Adrenal gland (tissue), 9 donors: ENCODE measurements at regions not wholly inside any gene's neighbourhood (a gene's known extent, or its start where the extent isn't known, plus 50 kb on each side); places are given as distances from the start of the nearest gene placed in this dataset.

Experiments
- DNase-seq, 7 donors: peaks; one replicate each; pipeline ENCODE4 v3.0.0-alpha.2; 2019 to 2020
- H3K27ac ChIP-seq, 5 donors: fragments of 200-600 bp; sonication (generic) in 4 of 5; 1 replicate in 3 of 5; 2 replicates in 2 of 5; pipeline versions ENCODE4 v1.5.1 to v1.8.0; 2016 to 2020; ENCODE audit warnings: mild to moderate bottlenecking in 1 of 5
- H3K27me3 ChIP-seq: fragments of 200-600 bp; 2 replicates; pipeline ENCODE4 v1.8.0; 2021
- H3K36me3 ChIP-seq, 2 donors: fragments of 200-600 bp; replicated peaks in 1 of 2; 1 replicate in 1 of 2; 2 replicates in 1 of 2; pipeline versions ENCODE4 v1.5.1 to v1.8.0; 2018 to 2022
- H3K4me1 ChIP-seq, 2 donors: fragments of 200-600 bp; replicated peaks in 1 of 2; 1 replicate in 1 of 2; 2 replicates in 1 of 2; pipeline versions ENCODE4 v1.5.1 to v1.8.0; 2018 to 2021
- H3K4me3 ChIP-seq, 4 donors: fragments of 200-600 bp; sonication (generic) in 3 of 4; one replicate each; pipeline ENCODE4 v1.5.1; 2016 to 2018
- H3K9me3 ChIP-seq, 3 donors: fragments of 200-600 bp; sonication (generic) in 1 of 3; replicated peaks in 1 of 3; 1 replicate in 2 of 3; 2 replicates in 1 of 3; pipeline versions ENCODE4 v1.5.1 to v1.8.0; 2016 to 2021
- POLR2A ChIP-seq, 2 donors: fragments of 450-650 bp; IDR thresholded peaks; one replicate each; pipeline ENCODE4 v1.6.1; 2017; ENCODE audit warnings: antibody characterized with exemption in 2 of 2, mild to moderate bottlenecking in 2 of 2, moderate library complexity in 1 of 2
- WGBS, 4 donors: extraction: QIAGEN DNeasy Blood & Tissue Kit in 2 of 4; methylation state at CpG; one replicate each; pipeline versions ENCODE4 v1.1.5 to v1.1.7; 2013 to 2017; 5-methylcytosine and 5-hydroxymethylcytosine counted together
- intact Hi-C, 2 donors: fragments of 100-400 bp; cut with DNase I; formaldehyde crosslinking; loops; one replicate each; pipeline versions ENCODE4 v1.14.1 to v1.15.0; 2022 to 2023
- TF ChIP-seq, protein P1 (sequence below), 6 experiments: fragments of 450-650 bp in 4 of 6; fragments of 200-600 bp in 2 of 6; sonication (generic) in 1 of 6; IDR thresholded peaks; 1 replicate in 5 of 6; 2 replicates in 1 of 6; pipeline versions ENCODE4 v1.5.1 to v1.8.0; 2016 to 2021; ENCODE audit warnings: antibody characterized with exemption in 6 of 6, mild to moderate bottlenecking in 2 of 6, moderate library complexity in 1 of 6
- donor health status: healthy with polysubstance abuse.
- donor health status: Bipolar disorder and iron deficiency.
- donor health status: DM: yes; HTN: yes; CAD: no.
- donor health status: DM: no; HTN: no; CAD: no.
- donor health status: DM: no; HTN: no; CAD: no.

DNA sequence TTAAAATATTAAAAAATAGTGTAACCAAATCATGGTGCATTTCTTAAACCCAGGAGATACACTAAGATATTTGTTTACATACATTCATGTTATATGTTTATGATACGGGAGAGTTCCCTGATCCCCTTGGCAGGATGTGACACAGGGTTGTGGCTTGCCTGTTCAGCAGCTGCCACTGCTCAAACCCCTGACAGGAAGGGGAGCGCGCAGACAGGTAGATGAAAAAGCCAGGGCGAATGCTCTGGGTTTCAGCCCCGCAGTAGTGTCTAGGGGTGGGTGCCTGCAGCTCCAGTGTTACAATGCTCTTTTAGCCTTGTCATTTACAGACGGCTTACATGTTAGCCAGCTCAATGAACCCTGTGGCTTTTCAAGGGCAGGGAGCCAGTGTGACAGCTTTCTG, 1343.8 kb upstream of the IGFBP7 start:
- intact Hi-C loops, result no loop called here
- no peak for TF ChIP-seq POLR2A (IDR thresholded peaks at IDR 0.05)
- TF ChIP-seq, protein P1, sequence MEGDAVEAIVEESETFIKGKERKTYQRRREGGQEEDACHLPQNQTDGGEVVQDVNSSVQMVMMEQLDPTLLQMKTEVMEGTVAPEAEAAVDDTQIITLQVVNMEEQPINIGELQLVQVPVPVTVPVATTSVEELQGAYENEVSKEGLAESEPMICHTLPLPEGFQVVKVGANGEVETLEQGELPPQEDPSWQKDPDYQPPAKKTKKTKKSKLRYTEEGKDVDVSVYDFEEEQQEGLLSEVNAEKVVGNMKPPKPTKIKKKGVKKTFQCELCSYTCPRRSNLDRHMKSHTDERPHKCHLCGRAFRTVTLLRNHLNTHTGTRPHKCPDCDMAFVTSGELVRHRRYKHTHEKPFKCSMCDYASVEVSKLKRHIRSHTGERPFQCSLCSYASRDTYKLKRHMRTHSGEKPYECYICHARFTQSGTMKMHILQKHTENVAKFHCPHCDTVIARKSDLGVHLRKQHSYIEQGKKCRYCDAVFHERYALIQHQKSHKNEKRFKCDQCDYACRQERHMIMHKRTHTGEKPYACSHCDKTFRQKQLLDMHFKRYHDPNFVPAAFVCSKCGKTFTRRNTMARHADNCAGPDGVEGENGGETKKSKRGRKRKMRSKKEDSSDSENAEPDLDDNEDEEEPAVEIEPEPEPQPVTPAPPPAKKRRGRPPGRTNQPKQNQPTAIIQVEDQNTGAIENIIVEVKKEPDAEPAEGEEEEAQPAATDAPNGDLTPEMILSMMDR (IDR thresholded peaks at IDR 0.05), result no peak
- no peak overlapping the region for H3K4me3 ChIP-seq
- no peak for DNase-seq
- no peaks in the 10 kb centered on the region for H3K27me3 ChIP-seq
- no peaks in the 10 kb centered on the region for H3K9me3 ChIP-seq
- 73 to 78% (median 75%) methylated on average over 6 of the region's 6 CpGs for whole genome bisulfite sequencing, 4 donors
- no peaks in the 10 kb centered on the region for H3K36me3 ChIP-seq
- no peaks in the 10 kb centered on the region for H3K4me1 ChIP-seq
- no peak overlapping the region for H3K27ac ChIP-seq

DNA sequence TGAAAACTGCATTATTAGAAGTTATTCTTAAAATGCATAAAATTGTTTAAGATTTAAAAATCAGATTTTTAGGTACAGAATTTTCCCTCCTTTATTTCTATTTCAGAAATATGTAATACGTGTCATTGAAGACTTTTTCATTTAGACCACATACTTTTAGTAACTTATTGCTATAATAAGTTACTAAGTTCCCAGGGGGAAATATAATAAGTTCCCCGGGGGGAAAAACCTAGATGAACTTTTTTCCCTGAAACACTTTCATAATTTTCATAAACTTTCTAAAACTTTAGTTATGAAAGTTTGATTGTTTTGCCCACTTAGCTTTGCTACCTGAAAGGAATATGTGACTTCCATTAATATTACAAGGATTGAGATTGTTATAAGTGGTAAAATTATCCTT, 1341.5 kb upstream of the IGFBP7 start:
- no peak overlapping the region for H3K4me3 ChIP-seq
- TF ChIP-seq, protein P1 (IDR thresholded peaks at IDR 0.05), result no peak
- no peak for TF ChIP-seq POLR2A (IDR thresholded peaks at IDR 0.05)
- intact Hi-C loops, result no loop called here
- no peaks in the 10 kb centered on the region for H3K4me1 ChIP-seq
- no peaks in the 10 kb centered on the region for H3K36me3 ChIP-seq
- H3K9me3 ChIP-seq, result no peaks in the 10 kb centered on the region
- no peaks in the 10 kb centered on the region for H3K27me3 ChIP-seq
- H3K27ac ChIP-seq, result no peak overlapping the region
- DNase-seq, result no peak
- WGBS, 4 donors, result 64 to 91% (median 77%) methylated on average over 2 of the region's 2 CpGs

DNA sequence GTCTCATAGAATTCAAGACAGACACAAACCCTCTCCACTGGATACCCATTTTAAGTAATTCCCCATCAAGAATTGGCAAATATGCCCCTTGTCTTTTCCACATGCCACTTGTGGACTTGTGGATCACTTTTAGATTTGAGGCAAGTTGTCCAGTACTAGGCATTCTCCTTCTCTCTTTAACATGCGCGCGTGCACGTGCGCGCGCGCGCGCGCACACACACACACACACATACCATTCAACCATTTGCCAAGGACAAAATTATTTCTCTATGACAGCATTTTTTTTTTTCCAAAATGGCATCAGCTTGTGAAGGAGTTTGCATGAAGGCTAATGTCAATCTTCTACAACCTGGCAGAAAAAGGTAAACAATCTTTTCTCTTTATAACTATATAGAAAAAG, 1325.7 kb upstream of the IGFBP7 start:
- intact Hi-C loops, result no loop called here
- H3K4me1 ChIP-seq, result no peaks in the 10 kb centered on the region
- no peaks in the 10 kb centered on the region for H3K27me3 ChIP-seq
- H3K9me3 ChIP-seq, result no peaks in the 10 kb centered on the region
- no peaks in the 10 kb centered on the region for H3K36me3 ChIP-seq
- 91 to 99% (median 97%) methylated on average over 11 of the region's 11 CpGs for WGBS, 4 donors
- DNase-seq, result no peak
- H3K27ac ChIP-seq, result no peak overlapping the region
- TF ChIP-seq, protein P1 (IDR thresholded peaks at IDR 0.05), result no peak
- TF ChIP-seq POLR2A (IDR thresholded peaks at IDR 0.05), result no peak
- H3K4me3 ChIP-seq, result no peak overlapping the region

DNA sequence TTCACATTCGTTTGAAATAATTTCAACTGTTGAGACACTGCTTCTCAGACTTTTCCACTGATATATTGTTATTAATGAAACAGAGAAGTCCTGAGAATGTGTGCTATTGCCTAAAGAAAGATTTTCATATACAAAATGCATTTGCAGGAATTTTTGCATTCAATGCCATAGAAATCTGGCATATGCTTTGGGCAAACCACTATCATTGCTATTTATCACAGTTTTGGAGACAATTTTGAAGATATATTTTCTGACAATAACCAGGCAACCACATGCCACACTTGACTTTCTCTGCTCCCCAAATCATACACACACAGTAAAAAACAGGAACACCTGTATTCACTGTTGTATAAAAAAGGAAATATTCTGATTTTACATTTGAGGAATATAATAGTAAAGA, 1303.7 kb upstream of the IGFBP7 start:
- TF ChIP-seq, protein P1 (IDR thresholded peaks at IDR 0.05), result no peak
- TF ChIP-seq POLR2A (IDR thresholded peaks at IDR 0.05), result no peak
- 19 to 79% (median 51%) methylated on average over 1 of the region's 1 CpG for WGBS, 4 donors
- Histone ChIP-seq H3K27ac (no peak overlapping the region), H3K27me3 (no peaks in the 10 kb centered on the region), H3K9me3 (no peaks in the 10 kb centered on the region), H3K4me3 (no peak overlapping the region), H3K4me1 (no peaks in the 10 kb centered on the region), H3K36me3 (no peaks in the 10 kb centered on the region)
- no peak for DNase-seq
- intact Hi-C loops, result no loop called here
